ENCODE measurements at regions not wholly inside any gene's neighbourhood (a gene's known extent, or its start where the extent isn't known, plus 50 kb on each side); places are given as distances from the start of the nearest gene placed in this dataset.

GRCh38 chr16:62342216-62342615 is 306.0 kb upstream of the CDH8 start:
- H3K4me3 ChIP-seq (ENCODE audit: low read depth, low read length) = no peak overlapping the region
- FAIRE-seq (no peak), DNase-seq (ENCODE audit: low read depth) (no peak)
- TF ChIP-seq CTCF (IDR thresholded peaks at IDR 0.05; ENCODE audit: insufficient read depth, low read length, severe bottlenecking) = no peak
- H3K36me3 ChIP-seq (ENCODE audit: control insufficient read depth, insufficient read depth, low read length) = no peaks in the 10 kb centered on the region
- H3K27me3 ChIP-seq (ENCODE audit: control insufficient read depth, insufficient read depth, low read length) = no peaks in the 10 kb centered on the region

GRCh38 chr16:62335356-62335755 is 299.1 kb upstream of the CDH8 start:
- no peak overlapping the region for H3K4me3 ChIP-seq (ENCODE audit: low read depth, low read length)
- no peak for TF ChIP-seq CTCF (IDR thresholded peaks at IDR 0.05; ENCODE audit: insufficient read depth, low read length, severe bottlenecking)
- H3K27me3 ChIP-seq (ENCODE audit: control insufficient read depth, insufficient read depth, low read length) = no peaks in the 10 kb centered on the region
- no peak for DNase-seq (ENCODE audit: low read depth)
- H3K36me3 ChIP-seq (ENCODE audit: control insufficient read depth, insufficient read depth, low read length) = no peaks in the 10 kb centered on the region
- no peak for FAIRE-seq

GRCh38 chr16:62321606-62322005 is 285.4 kb upstream of the CDH8 start:
- FAIRE-seq = no peak
- DNase-seq (ENCODE audit: low read depth) = no peak
- Histone ChIP-seq H3K36me3 (ENCODE audit: control insufficient read depth, insufficient read depth, low read length) (no peaks in the 10 kb centered on the region), H3K4me3 (ENCODE audit: low read depth, low read length) (no peak overlapping the region), H3K27me3 (ENCODE audit: control insufficient read depth, insufficient read depth, low read length) (no peaks in the 10 kb centered on the region)
- no peak for TF ChIP-seq CTCF (IDR thresholded peaks at IDR 0.05; ENCODE audit: insufficient read depth, low read length, severe bottlenecking)

GRCh38 chr16:62298600-62298999 is 262.4 kb upstream of the CDH8 start:
- FAIRE-seq (no peak), DNase-seq (ENCODE audit: low read depth) (no peak)
- no peak for TF ChIP-seq CTCF (IDR thresholded peaks at IDR 0.05; ENCODE audit: insufficient read depth, low read length, severe bottlenecking)
- Histone ChIP-seq H3K27me3 (ENCODE audit: control insufficient read depth, insufficient read depth, low read length) (no peaks in the 10 kb centered on the region), H3K4me3 (ENCODE audit: low read depth, low read length) (no peak overlapping the region), H3K36me3 (ENCODE audit: control insufficient read depth, insufficient read depth, low read length) (no peaks in the 10 kb centered on the region)

- Histone ChIP-seq H3K4me3 (ENCODE audit: low read depth, low read length) (no peak overlapping the region), H3K36me3 (ENCODE audit: control insufficient read depth, insufficient read depth, low read length) (no peaks in the 10 kb centered on the region), H3K27me3 (ENCODE audit: control insufficient read depth, insufficient read depth, low read length) (no peaks in the 10 kb centered on the region)
- FAIRE-seq (no peak), DNase-seq (ENCODE audit: low read depth) (no peak)
- TF ChIP-seq CTCF (IDR thresholded peaks at IDR 0.05; ENCODE audit: insufficient read depth, low read length, severe bottlenecking) = no peak
These were observed 258.2 kb upstream of the CDH8 start for GRCh38 chr16:62294213-62294972.

Data from bronchial epithelial cell (primary cell).